Left renal pelvis (tissue), 4 donors: ENCODE measurements at regions not wholly inside any gene's neighbourhood (a gene's known extent, or its start where the extent isn't known, plus 50 kb on each side); places are given as distances from the start of the nearest gene placed in this dataset.

Source experiments
- DNase-seq, 4 donors: peaks; one replicate each; pipeline ENCODE4 v3.0.0-alpha.2; 2013; ENCODE audit warnings: low read depth in 4 of 4, low spot score in 3 of 4

- DNase-seq, result no peak
Measured at GRCh38 chr1:94599095-94599813, 57.7 kb upstream of the F3 start.

- no peak for DNase-seq
Measured at GRCh38 chr1:94597701-94598100, 56.1 kb upstream of the F3 start.

- DNase-seq, result no peak
Measured at GRCh38 chr1:94596260-94596659, 54.7 kb upstream of the F3 start.

- no peak for DNase-seq
Measured at GRCh38 chr1:94595658-94596057, 54.1 kb upstream of the F3 start.

GRCh38 chr1:94593611-94594010 is 52.1 kb upstream of the F3 start:
- no peak for DNase-seq

- no peak for DNase-seq
Measured at GRCh38 chr1:94592571-94592920, 51.0 kb upstream of the F3 start.

- DNase-seq, result no peak
Measured at GRCh38 chr1:94591823-94592570, 50.4 kb upstream of the F3 start.
